Right lobe of liver (tissue), 4 donors: ENCODE measurements at regions not wholly inside any gene's neighbourhood (a gene's known extent, or its start where the extent isn't known, plus 50 kb on each side); places are given as distances from the start of the nearest gene placed in this dataset.

ENCODE experiments used
- POLR2A ChIP-seq: fragments of 450-650 bp; IDR thresholded peaks from one replicate; pipeline ENCODE4 v1.6.1; 2017; ENCODE audit warnings: antibody characterized with exemption, mild to moderate bottlenecking
- TF ChIP-seq, protein P1 (sequence below), 4 donors: fragments of 200-600 bp in 3 of 4; fragments of 450-650 bp in 1 of 4; IDR thresholded peaks; one replicate each; pipeline versions ENCODE4 v1.5.1 to v1.8.0; 2016 to 2022; ENCODE audit warnings: antibody characterized with exemption in 4 of 4, mild to moderate bottlenecking in 2 of 4
- donor health status: DM: no; HTN: no; CAD: no.
- donor health status: DM: no; HTN: no; CAD: no.
- donor health status: DM: no; HTN: yes; CAD: no.

GRCh38 chr3:104723000-104723399 lies 643.7 kb upstream of the ALCAM start:
- TF ChIP-seq, protein P1, sequence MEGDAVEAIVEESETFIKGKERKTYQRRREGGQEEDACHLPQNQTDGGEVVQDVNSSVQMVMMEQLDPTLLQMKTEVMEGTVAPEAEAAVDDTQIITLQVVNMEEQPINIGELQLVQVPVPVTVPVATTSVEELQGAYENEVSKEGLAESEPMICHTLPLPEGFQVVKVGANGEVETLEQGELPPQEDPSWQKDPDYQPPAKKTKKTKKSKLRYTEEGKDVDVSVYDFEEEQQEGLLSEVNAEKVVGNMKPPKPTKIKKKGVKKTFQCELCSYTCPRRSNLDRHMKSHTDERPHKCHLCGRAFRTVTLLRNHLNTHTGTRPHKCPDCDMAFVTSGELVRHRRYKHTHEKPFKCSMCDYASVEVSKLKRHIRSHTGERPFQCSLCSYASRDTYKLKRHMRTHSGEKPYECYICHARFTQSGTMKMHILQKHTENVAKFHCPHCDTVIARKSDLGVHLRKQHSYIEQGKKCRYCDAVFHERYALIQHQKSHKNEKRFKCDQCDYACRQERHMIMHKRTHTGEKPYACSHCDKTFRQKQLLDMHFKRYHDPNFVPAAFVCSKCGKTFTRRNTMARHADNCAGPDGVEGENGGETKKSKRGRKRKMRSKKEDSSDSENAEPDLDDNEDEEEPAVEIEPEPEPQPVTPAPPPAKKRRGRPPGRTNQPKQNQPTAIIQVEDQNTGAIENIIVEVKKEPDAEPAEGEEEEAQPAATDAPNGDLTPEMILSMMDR (IDR thresholded peaks at IDR 0.05) = no peak
- TF ChIP-seq POLR2A = no peak
